ENCODE measurements at regions not wholly inside any gene's neighbourhood (a gene's known extent, or its start where the extent isn't known, plus 50 kb on each side); places are given as distances from the start of the nearest gene placed in this dataset.

- DNase-seq (ENCODE audit: low read depth in 2 of 2) = no peak
Observed at GRCh38 chr1:219277304-219278105, 103.8 kb downstream of the LYPLAL1 start.

GRCh38 chr1:219276049-219276738 is 102.5 kb downstream of the LYPLAL1 start:
- no peak for DNase-seq (ENCODE audit: low read depth in 2 of 2)

DNA sequence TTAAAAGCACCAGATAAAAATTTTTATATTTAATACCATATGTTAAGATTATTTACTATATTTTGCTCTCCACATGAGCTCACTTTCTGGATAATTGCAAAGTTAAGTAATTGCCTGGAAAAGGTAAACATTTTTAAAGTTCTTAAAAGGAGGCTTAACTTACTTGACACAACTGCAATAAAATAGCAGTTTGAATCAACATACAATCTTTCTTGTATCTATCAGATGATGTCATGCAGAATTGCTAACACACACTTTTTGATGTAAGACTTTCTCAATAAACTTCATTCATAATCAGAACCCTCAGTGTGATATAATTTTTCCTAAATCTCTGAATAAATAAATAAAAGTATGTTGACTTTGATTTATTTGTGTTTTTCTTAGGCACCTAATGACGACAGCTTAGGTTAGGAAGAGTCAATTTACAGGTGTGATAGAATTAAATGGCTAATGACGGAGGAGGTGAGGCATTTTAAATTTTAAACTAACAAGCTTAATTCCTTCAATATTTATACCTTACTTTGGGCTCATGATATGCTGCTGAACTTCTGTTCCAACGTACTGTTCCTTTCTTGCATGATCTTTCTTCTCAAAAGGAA is 99.5 kb downstream of the LYPLAL1 start:
- DNase-seq (ENCODE audit: low read depth in 2 of 2) = no peak

GRCh38 chr1:219271818-219272535 is 98.3 kb downstream of the LYPLAL1 start:
- DNase-seq (ENCODE audit: low read depth in 2 of 2) = no peak

DNA sequence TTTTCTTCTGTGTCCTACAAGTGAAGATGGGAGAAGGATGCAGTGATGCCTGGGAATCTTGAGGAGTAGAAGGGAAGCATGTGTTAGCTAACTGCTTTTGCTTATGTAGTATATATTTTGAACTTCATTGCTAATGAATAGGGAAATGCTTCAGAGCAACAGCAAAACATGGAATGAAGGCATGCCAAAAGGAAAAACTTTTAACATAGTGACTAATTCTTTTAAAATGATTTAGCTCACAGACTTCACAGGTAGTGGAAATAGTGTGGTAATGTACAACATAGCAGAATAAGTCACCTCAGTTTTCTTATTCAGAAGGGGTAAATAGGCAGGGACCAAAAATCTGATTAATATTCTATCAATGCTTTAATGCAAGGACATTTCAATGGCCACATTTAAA is 95.5 kb downstream of the LYPLAL1 start:
- no peak for DNase-seq (ENCODE audit: low read depth in 2 of 2)

DNA sequence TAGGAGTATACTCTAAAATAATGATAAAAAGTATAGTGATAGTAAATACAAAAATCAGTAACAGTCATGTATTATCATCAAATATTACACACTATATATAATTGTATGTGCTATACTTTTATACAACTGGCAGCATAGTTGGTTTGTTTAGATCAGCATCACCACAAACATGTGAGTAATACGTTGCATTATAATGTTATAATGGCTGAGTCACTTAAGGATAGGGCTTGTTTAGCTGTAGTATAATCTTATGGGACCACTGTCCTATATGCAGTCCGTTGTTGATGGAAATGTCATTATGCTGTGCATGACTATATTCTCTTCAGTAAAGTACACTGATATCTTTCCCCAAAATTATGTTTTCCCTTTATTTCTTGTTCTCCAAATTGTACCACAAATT is 92.8 kb downstream of the LYPLAL1 start:
- no peak for DNase-seq (ENCODE audit: low read depth in 2 of 2)

- DNase-seq (ENCODE audit: low read depth in 2 of 2) = no peak
Observed at GRCh38 chr1:219265026-219265515, 91.4 kb downstream of the LYPLAL1 start.

- DNase-seq (ENCODE audit: low read depth in 2 of 2) = no peak
Observed at GRCh38 chr1:219264561-219264960, 90.9 kb downstream of the LYPLAL1 start.
